Lower leg skin (tissue), 3 donors: ENCODE measurements at regions not wholly inside any gene's neighbourhood (a gene's known extent, or its start where the extent isn't known, plus 50 kb on each side); places are given as distances from the start of the nearest gene placed in this dataset.

Experiments
- POLR2A ChIP-seq, 2 donors: fragments of 450-650 bp; IDR thresholded peaks; one replicate each; pipeline ENCODE4 v1.6.1; 2016 to 2017; ENCODE audit warnings: antibody characterized with exemption in 2 of 2, mild to moderate bottlenecking in 1 of 2, moderate library complexity in 1 of 2
- TF ChIP-seq, protein P1 (sequence below), 3 donors: fragments of 450-650 bp; IDR thresholded peaks; one replicate each; pipeline ENCODE4 v1.5.1; 2016; ENCODE audit warnings: antibody characterized with exemption in 3 of 3, mild to moderate bottlenecking in 3 of 3, moderate library complexity in 2 of 3

DNA sequence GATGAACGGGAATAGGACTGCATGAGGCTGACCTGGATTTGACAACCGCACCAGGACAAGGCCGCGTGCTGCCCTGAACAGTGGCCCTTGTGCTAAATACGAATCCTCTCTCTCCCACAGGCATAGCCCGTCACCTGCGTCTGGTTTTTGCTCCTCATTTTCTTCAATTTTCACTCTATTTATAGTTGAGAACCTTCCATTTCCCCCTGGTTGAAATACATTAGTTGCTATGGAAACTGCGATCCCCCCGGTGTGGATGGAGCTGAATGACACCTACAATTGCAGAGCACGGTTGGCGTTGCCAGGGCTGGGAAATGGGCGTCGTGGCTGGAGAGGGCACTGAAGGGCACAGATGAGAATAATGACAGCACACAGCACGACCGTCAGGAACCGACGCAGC lies 158.6 kb upstream of the PITRM1 start:
- TF ChIP-seq, protein P1, sequence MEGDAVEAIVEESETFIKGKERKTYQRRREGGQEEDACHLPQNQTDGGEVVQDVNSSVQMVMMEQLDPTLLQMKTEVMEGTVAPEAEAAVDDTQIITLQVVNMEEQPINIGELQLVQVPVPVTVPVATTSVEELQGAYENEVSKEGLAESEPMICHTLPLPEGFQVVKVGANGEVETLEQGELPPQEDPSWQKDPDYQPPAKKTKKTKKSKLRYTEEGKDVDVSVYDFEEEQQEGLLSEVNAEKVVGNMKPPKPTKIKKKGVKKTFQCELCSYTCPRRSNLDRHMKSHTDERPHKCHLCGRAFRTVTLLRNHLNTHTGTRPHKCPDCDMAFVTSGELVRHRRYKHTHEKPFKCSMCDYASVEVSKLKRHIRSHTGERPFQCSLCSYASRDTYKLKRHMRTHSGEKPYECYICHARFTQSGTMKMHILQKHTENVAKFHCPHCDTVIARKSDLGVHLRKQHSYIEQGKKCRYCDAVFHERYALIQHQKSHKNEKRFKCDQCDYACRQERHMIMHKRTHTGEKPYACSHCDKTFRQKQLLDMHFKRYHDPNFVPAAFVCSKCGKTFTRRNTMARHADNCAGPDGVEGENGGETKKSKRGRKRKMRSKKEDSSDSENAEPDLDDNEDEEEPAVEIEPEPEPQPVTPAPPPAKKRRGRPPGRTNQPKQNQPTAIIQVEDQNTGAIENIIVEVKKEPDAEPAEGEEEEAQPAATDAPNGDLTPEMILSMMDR (IDR thresholded peaks at IDR 0.05): no peak
- TF ChIP-seq POLR2A (IDR thresholded peaks at IDR 0.05): no peak
